Right renal cortex interstitium (tissue), 3 donors: ENCODE measurements at regions not wholly inside any gene's neighbourhood (a gene's known extent, or its start where the extent isn't known, plus 50 kb on each side); places are given as distances from the start of the nearest gene placed in this dataset.

Source experiments
- DNase-seq, 3 donors: peaks; one replicate each; pipeline ENCODE4 v3.0.0-alpha.2; 2013; ENCODE audit warnings: low read depth in 3 of 3, low spot score in 2 of 3

DNA sequence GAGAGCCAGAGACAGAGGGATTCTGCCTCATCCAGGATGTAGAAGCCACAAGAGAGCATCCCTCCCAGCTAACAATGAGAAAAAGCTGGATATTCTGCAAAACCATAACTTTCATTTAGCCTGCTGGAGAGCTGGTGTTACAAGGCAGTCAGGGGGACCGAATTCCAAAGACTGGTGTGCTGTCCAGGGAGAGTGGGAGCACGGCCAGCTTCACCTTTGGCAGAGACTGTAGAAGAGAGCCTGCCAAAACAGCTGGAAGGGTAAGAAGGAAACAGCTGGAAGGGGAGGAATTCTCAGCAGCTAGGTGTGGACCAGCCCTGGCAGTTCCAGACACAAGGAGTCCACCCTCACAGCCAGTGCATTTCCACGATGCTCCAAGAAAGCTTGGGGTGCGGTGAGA is 109.9 kb upstream of the LINGO1 start:
- no peak for DNase-seq

GRCh38 chr15:77742127-77742526 is 109.4 kb upstream of the LINGO1 start:
- DNase-seq: no peak

DNA sequence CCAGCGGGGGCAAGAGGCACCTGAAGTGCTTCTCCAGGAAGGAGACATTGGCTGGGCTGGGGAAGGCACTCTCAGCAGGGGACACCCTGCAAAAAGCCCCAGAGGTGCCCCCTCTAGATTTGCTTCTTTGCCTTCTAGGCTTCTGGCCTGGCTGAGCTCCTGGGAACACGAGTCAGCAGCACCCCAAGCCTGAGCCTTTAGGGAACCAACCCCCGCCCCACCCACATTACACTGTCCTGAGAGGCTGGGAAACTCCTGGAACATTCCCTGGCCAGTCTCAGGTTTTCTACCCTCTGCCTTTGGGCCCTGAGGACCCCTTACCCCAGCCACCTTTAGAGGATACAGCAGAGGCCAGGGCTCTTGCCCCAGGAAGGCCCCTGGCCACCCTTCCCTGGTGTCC is 108.4 kb upstream of the LINGO1 start:
- DNase-seq: no peak

- no peak for DNase-seq
These were observed 107.1 kb upstream of the LINGO1 start for GRCh38 chr15:77739591-77740378.

GRCh38 chr15:77738441-77739302 is 106.0 kb upstream of the LINGO1 start:
- no peak for DNase-seq

DNA sequence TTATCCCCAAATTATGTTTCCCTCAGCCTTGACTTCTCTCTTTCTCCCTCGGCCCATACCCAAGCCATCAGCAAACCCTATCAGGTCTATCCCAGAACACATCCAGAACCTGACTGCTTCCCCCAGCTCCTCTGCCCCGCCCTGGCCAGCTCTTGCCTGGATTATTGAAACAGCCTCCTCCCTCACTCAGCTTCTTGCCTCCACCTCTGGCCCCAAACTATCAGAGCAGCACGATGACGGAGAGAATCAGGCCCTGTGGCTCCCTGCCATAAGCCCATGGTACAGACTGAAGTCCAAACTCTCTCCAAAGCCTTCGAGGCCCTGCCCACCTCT is 105.3 kb upstream of the LINGO1 start:
- no peak for DNase-seq

- no peak for DNase-seq
These were observed 104.7 kb upstream of the LINGO1 start for GRCh38 chr15:77737238-77738037.

- DNase-seq: no peak
These were observed 101.6 kb upstream of the LINGO1 start for GRCh38 chr15:77734306-77734705.

DNA sequence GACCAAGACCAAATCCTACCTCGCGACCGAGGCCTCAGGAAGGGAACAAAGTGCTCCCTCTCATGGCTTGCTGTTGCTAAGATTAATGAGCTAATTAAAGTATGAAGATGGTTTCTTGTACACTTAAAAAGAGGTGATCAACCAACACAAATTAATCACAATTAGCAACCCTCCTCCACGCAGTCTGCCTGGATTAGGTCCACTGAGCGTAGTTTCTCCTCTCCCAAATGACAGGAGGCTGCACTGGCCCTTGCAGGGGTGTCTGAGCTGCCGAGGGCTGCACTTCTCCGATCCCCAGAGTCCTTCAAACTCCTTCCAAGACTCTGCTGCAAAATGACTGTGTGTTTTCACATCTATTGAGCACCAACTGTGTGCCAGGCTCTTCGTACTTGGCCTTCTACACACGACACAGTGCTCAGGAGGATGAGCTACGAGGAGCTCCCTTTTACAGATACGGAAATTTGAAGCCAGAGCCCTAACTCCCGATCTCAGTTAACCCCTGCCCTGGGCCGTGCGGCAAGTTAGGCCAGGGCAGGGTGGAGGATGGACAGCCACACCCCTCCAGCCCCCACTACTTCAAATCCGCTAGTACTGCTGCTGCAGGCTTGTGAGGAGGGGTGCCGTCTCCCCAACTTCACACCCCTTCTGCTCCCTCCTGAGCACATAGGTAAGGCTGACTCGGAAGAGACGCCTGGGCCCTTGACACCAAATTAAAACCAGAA is 101.0 kb upstream of the LINGO1 start:
- no peak for DNase-seq

GRCh38 chr15:77732514-77733335 is 100.0 kb upstream of the LINGO1 start:
- no peak for DNase-seq

- DNase-seq: no peak
These were observed 99.2 kb upstream of the LINGO1 start for GRCh38 chr15:77731945-77732344.

DNA sequence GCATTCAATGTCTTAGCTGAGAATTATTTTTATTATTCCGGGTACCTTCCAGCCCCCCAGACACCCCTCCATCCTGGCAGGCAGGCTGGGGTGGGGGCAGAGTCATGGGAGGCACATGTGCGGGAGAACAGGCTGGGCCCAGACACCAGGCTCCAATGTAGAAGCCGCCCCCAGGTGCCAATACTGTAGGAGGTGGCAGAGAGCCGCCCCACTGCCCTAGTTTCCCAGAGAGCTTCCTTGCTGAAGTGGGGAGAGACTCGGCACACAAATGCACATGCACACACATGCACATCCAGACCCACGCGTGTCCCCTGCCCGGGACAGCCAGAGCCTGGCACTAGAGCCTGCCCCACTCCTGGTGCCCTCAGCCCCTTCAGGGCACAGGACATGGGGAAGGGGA is 98.4 kb upstream of the LINGO1 start:
- no peak for DNase-seq

- DNase-seq: no peak
These were observed 95.1 kb upstream of the LINGO1 start for GRCh38 chr15:77727635-77728304.

DNA sequence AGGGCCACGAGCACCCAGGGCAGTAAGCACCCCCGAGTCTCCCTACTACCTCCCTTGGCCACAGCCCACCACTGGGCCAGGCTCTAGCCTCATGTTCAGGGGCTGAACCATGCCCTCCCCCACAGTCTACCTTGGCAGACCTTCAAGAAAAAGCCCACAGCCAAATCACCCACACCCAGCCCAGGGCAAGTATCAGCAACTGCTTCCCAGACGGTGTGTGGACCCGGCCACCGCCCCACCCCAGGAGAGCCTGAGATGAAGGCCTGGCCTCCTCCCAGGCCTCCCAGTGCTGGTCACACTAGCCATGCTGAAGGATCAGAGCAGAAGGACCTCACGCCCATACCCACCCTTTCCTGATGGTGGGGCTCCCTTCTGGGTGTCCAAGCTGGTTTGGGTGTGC is 92.0 kb upstream of the LINGO1 start:
- no peak for DNase-seq

- DNase-seq: no peak
These were observed 91.0 kb upstream of the LINGO1 start for GRCh38 chr15:77723756-77724155.

GRCh38 chr15:77722759-77723460 is 90.2 kb upstream of the LINGO1 start:
- DNase-seq: no peak

DNA sequence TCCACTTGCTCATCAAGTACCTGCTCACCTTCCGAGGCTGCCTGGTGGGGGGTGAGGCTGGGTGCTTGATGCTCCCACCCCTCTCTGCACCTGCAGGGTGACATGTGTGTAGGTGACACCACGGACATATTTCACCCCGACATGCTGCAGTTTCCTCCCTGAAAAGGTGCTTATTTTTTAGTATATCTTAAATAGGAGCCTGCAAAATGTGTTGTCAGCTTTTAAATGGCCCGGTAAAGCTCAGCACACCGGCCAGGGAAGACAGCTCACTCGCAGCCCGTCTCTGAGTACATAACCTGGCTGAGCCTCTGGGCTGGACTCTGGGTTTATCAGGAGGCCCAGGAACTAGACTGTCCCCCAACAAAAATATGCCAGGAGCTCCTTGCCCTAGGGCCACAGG is 89.3 kb upstream of the LINGO1 start:
- no peak for DNase-seq

DNA sequence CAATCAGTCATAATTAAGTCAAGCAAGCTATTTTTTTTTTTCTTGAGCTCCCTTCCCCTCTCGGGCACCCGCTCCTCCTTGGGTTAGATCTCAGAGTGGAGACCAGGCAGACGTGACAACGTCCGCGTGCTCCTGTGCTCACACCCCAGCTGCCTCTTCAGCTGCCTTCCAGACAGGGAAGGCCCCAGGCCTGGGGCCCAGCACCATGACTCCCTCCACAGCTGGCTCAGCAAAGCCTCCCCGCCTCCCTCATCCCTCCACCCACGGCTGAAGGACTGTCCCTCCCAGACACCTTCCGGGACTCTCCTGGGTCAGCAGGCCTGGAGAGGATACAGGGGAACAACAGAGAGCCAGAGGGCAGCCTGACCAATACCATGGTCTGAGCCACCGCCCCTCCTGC is 87.9 kb upstream of the LINGO1 start:
- no peak for DNase-seq

GRCh38 chr15:77720173-77720572 is 87.5 kb upstream of the LINGO1 start:
- DNase-seq: no peak
